ENCODE measurements at regions not wholly inside any gene's neighbourhood (a gene's known extent, or its start where the extent isn't known, plus 50 kb on each side); places are given as distances from the start of the nearest gene placed in this dataset.
"Not testable (repeated sequence)": the region's sequence is repeated elsewhere in the genome, so short reads cannot be mapped to it uniquely, and the experiment has no call there.

DNA sequence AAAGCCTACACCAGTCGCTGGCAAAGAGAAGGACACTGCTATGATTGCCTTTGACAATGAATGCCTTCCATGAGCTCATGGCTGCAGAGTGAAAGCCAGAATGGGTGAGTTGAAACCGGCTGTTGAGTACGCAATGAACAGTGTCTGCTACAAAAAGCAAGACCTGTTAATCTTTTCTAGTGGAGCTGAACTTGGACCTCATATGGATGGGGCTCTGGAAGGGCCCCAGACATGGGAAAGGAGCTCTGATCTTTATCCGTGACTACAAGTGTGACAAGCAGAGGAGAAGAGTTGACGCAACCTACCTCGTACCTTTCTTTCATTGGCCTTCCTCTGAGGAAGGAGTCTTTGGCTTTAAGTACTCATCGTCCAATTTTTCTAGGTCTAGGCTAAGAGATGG, 67.1 kb upstream of the TSC22D1 start:
- H4K20me1 ChIP-seq (ENCODE audit: insufficient read depth, low read length): no peaks in the 10 kb centered on the region
- no peak overlapping the region for H3K27ac ChIP-seq (ENCODE audit: low read depth, low read length, poor library complexity, severe bottlenecking)
- H3K4me1 ChIP-seq (ENCODE audit: insufficient read depth, low read length, severe bottlenecking): no peaks in the 10 kb centered on the region
- no peaks in the 10 kb centered on the region for H3K9me3 ChIP-seq (ENCODE audit: low read length)
- no peak overlapping the region for H2AFZ ChIP-seq (ENCODE audit: low read length)
- TF ChIP-seq CTCF (IDR thresholded peaks at IDR 0.05; ENCODE audit: low read length) (no peak), EZH2 (IDR thresholded peaks at IDR 0.05; ENCODE audit: borderline replicate concordance, low read length) (no peak)
- H3K9me2 ChIP-seq (ENCODE audit: low read depth, low read length): no peaks in the 10 kb centered on the region
- H3K9ac ChIP-seq (ENCODE audit: low read length): no peak overlapping the region
- no peak overlapping the region for H3K4me2 ChIP-seq (ENCODE audit: low read length)
- H3K4me3 ChIP-seq (ENCODE audit: low read depth, low read length, poor library complexity, severe bottlenecking): no peak overlapping the region
- no peaks in the 10 kb centered on the region for H3F3A ChIP-seq (ENCODE audit: insufficient read depth, low read length)
- no peaks in the 10 kb centered on the region for H3K27me3 ChIP-seq (ENCODE audit: insufficient read depth, low read length)
- no peaks in the 10 kb centered on the region for H3K79me2 ChIP-seq (ENCODE audit: insufficient read depth, low read length)
- H3K36me3 ChIP-seq (ENCODE audit: insufficient read depth, low read length): no peaks in the 10 kb centered on the region

- H3K9ac ChIP-seq (ENCODE audit: low read length): no peak overlapping the region
- H3K9me3 ChIP-seq (ENCODE audit: low read length): no peaks in the 10 kb centered on the region
- TF ChIP-seq CTCF (IDR thresholded peaks at IDR 0.05; ENCODE audit: low read length) (no peak), EZH2 (IDR thresholded peaks at IDR 0.05; ENCODE audit: borderline replicate concordance, low read length) (no peak)
- no peaks in the 10 kb centered on the region for H3K27me3 ChIP-seq (ENCODE audit: insufficient read depth, low read length)
- H3K4me1 ChIP-seq (ENCODE audit: insufficient read depth, low read length, severe bottlenecking): no peaks in the 10 kb centered on the region
- H3K79me2 ChIP-seq (ENCODE audit: insufficient read depth, low read length): no peaks in the 10 kb centered on the region
- H3K27ac ChIP-seq (ENCODE audit: low read depth, low read length, poor library complexity, severe bottlenecking): no peak overlapping the region
- no peaks in the 10 kb centered on the region for H4K20me1 ChIP-seq (ENCODE audit: insufficient read depth, low read length)
- H3F3A ChIP-seq (ENCODE audit: insufficient read depth, low read length): no peaks in the 10 kb centered on the region
- no peak overlapping the region for H3K4me3 ChIP-seq (ENCODE audit: low read depth, low read length, poor library complexity, severe bottlenecking)
- no peaks in the 10 kb centered on the region for H3K9me2 ChIP-seq (ENCODE audit: low read depth, low read length)
- H3K4me2 ChIP-seq (ENCODE audit: low read length): no peak overlapping the region
- H2AFZ ChIP-seq (ENCODE audit: low read length): no peak overlapping the region
- H3K36me3 ChIP-seq (ENCODE audit: insufficient read depth, low read length): no peaks in the 10 kb centered on the region
These were observed 61.5 kb upstream of the TSC22D1 start for GRCh38 chr13:44637581-44637980.

- Histone ChIP-seq H3K9ac (ENCODE audit: low read length) (no peak overlapping the region), H3K36me3 (ENCODE audit: insufficient read depth, low read length) (no peaks in the 10 kb centered on the region), H3K4me1 (ENCODE audit: insufficient read depth, low read length, severe bottlenecking) (no peaks in the 10 kb centered on the region), H3K9me2 (ENCODE audit: low read depth, low read length) (no peaks in the 10 kb centered on the region), H3F3A (ENCODE audit: insufficient read depth, low read length) (no peaks in the 10 kb centered on the region), H3K4me2 (ENCODE audit: low read length) (no peak overlapping the region), H3K9me3 (ENCODE audit: low read length) (no peaks in the 10 kb centered on the region), H4K20me1 (ENCODE audit: insufficient read depth, low read length) (no peaks in the 10 kb centered on the region), H2AFZ (ENCODE audit: low read length) (no peak overlapping the region), H3K27me3 (ENCODE audit: insufficient read depth, low read length) (no peaks in the 10 kb centered on the region; the same call in 1 of the 2 replicates), H3K4me3 (ENCODE audit: low read depth, low read length, poor library complexity, severe bottlenecking) (no peak overlapping the region), H3K27ac (ENCODE audit: low read depth, low read length, poor library complexity, severe bottlenecking) (no peak overlapping the region), H3K79me2 (ENCODE audit: insufficient read depth, low read length) (no peaks in the 10 kb centered on the region)
- TF ChIP-seq CTCF (IDR thresholded peaks at IDR 0.05; ENCODE audit: low read length): no peak
- TF ChIP-seq EZH2 (IDR thresholded peaks at IDR 0.05; ENCODE audit: borderline replicate concordance, low read length): no peak
These were observed 53.5 kb upstream of the TSC22D1 start for GRCh38 chr13:44629465-44630183.

DNA sequence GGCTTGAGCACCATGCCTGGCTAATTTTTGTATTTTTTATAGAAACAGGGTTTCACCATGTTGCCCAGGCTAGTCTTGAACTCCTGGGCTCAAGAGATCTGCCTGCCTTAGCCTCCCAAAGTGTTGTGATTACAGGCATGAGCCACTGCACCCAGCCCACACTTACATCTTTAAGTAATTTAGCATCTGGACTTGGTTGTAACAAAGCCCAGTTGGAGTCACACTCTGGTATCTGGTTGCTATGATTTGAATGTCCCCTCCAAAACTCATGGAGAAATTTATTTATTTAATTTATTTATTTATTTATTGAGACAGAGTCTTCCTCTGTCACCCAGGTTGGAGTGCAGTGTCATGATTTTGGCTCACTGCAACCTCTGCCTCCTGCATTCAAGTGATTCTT, 52.7 kb upstream of the TSC22D1 start:
- H3K9me2 ChIP-seq (ENCODE audit: low read depth, low read length); H3F3A ChIP-seq (ENCODE audit: insufficient read depth, low read length); H3K36me3 ChIP-seq (ENCODE audit: insufficient read depth, low read length); H3K27me3 ChIP-seq (ENCODE audit: insufficient read depth, low read length); H2AFZ ChIP-seq (ENCODE audit: low read length); H3K4me1 ChIP-seq (ENCODE audit: insufficient read depth, low read length, severe bottlenecking); H3K4me3 ChIP-seq (ENCODE audit: low read depth, low read length, poor library complexity, severe bottlenecking); H3K9ac ChIP-seq (ENCODE audit: low read length); H3K79me2 ChIP-seq (ENCODE audit: insufficient read depth, low read length); H3K4me2 ChIP-seq (ENCODE audit: low read length); H3K27ac ChIP-seq (ENCODE audit: low read depth, low read length, poor library complexity, severe bottlenecking); H4K20me1 ChIP-seq (ENCODE audit: insufficient read depth, low read length); H3K9me3 ChIP-seq (ENCODE audit: low read length): not testable (repeated sequence)

Data from OCI-LY1 (cell line).